ENCODE measurements at regions not wholly inside any gene's neighbourhood (a gene's known extent, or its start where the extent isn't known, plus 50 kb on each side); places are given as distances from the start of the nearest gene placed in this dataset.

DNA sequence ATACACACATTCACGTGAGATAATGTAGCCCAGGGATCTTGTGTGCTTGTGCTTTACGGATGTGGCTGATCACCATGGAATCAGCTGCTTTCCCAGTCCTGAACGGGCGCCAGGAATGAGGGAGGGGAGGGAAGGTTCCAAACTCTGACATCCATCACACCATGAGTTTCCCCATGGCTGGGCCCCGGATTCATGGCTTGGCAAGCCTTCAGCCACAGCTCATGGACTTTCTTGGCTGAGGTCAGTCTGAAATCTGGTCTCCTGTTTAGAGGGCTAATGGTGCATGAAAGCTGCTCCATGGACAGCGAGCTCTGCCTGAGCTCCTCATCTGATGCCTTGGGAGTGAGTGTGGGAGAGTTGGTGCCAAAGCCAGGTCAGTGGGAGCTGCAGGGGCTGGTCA lies 767.6 kb upstream of the EEF2KMT start:
- H3K4me1 Mint-ChIP-seq = no peaks in the 10 kb centered on the region
- ChIA-PET CTCF (no interaction called here), POLR2A (no interaction called here)
- H3K27ac ChIP-seq (ENCODE audit: low read depth, low read length) = no peak overlapping the region
- H3K27ac Mint-ChIP-seq = no peak overlapping the region
- no peak for DNase-seq
- H3K4me3 ChIP-seq (ENCODE audit: low read length) = no peak overlapping the region
- no peaks in the 10 kb centered on the region for H3K4me1 ChIP-seq (ENCODE audit: insufficient read depth, low read length)
- H3K36me3 Mint-ChIP-seq = no peaks in the 10 kb centered on the region
- peaks cover 3 to 13% (median 8%) of the 10 kb centered on the region in 5 donors for H3K9me3 Mint-ChIP-seq
- no peaks in the 10 kb centered on the region for H3K27me3 ChIP-seq (ENCODE audit: insufficient read depth, low read length, poor library complexity, severe bottlenecking)
- no peaks in the 10 kb centered on the region for H3K36me3 ChIP-seq (ENCODE audit: insufficient read depth, low read length)
- peaks cover 0 to 2% of the 10 kb centered on the region in 2 donors for H3K27me3 Mint-ChIP-seq
- H3K9me3 ChIP-seq (ENCODE audit: low read length) = no peaks in the 10 kb centered on the region
- H3K4me3 Mint-ChIP-seq = no peak overlapping the region

DNA sequence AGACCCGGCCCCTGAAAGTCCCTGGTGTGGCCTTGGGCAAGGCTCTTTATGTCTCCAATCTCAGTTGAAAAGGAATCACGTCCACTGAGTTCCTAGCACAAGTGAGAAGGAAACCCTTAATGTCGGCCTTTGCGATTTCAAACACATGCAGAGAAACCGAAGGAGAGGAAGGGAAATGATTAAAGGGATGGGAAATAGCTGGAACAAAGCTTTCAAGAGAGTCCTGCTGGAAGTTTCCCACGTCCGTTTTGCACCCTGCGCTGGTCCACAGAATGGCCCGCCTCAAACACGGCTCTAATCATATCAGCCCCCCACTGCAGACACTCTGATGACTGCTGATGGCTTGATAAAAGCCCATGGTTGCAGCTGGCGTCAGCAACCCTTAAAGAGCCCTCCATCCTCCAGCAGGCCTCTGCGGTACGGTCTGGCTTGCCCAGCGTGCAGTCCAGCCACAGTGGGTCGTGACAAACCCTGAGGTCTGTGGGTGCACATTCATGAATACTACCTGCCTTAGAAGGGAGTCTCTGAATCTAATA lies 765.5 kb upstream of the EEF2KMT start:
- H3K9me3 Mint-ChIP-seq = peaks cover 4 to 13% (median 8%) of the 10 kb centered on the region in 5 donors
- Histone ChIP-seq H3K27me3 (ENCODE audit: insufficient read depth, low read length, poor library complexity, severe bottlenecking) (no peaks in the 10 kb centered on the region), H3K9me3 (ENCODE audit: low read length) (no peaks in the 10 kb centered on the region), H3K27ac (ENCODE audit: low read depth, low read length) (no peak overlapping the region), H3K4me1 (ENCODE audit: insufficient read depth, low read length) (no peaks in the 10 kb centered on the region), H3K4me3 (ENCODE audit: low read length) (no peak overlapping the region), H3K36me3 (ENCODE audit: insufficient read depth, low read length) (no peaks in the 10 kb centered on the region)
- H3K27me3 Mint-ChIP-seq = peaks cover 0 to 2% of the 10 kb centered on the region in 2 donors
- no peak for DNase-seq
- H3K36me3 Mint-ChIP-seq = no peaks in the 10 kb centered on the region
- POLR2A ChIA-PET = no interaction called here
- no peak overlapping the region for H3K27ac Mint-ChIP-seq
- H3K4me3 Mint-ChIP-seq = no peak overlapping the region
- no peaks in the 10 kb centered on the region for H3K4me1 Mint-ChIP-seq
- CTCF ChIA-PET = no interaction called here

DNA sequence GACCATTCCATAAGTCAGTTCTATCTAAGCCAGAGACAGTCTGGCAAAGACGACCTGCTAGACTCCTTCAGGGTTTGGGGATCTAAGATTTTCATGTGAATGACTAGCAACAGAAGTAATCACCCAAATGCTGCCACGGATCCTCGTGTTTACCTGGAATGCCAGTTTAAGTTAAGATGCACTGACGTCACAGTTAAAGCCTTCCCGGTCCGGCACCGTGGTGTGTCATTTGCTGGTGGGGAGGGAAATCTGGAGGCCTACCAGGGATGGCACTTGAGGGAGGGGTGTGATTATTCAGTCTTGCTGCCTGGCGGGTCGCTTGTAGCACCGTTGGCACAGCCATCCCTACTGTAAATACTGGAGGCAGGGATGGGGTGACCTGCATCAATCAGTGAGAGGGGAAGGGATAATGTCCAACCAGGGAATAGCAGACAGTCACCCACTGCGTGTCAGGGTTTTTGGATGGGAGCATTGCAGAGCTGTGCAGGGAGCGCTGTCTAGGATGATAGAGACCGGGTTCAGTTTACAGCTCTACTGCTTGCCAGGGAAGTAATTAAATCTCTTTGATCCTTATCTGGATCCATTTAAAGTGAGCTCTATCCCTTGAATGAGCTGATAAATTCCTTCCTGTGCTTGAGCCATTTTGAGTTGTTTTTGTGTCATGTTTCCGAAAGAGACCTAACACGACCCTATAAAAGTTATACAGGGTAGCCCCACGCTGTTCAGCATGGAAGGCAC lies 764.7 kb upstream of the EEF2KMT start:
- no peaks in the 10 kb centered on the region for H3K4me1 ChIP-seq (ENCODE audit: insufficient read depth, low read length)
- H3K27ac ChIP-seq (ENCODE audit: low read depth, low read length) = no peak overlapping the region
- DNase-seq = no peak
- H3K27ac Mint-ChIP-seq = no peak overlapping the region
- POLR2A ChIA-PET = no interaction called here
- no peak overlapping the region for H3K4me3 Mint-ChIP-seq
- no peaks in the 10 kb centered on the region for H3K9me3 ChIP-seq (ENCODE audit: low read length)
- CTCF ChIA-PET = no interaction called here
- no peaks in the 10 kb centered on the region for H3K4me1 Mint-ChIP-seq
- peaks cover 4 to 12% (median 8%) of the 10 kb centered on the region in 5 donors for H3K9me3 Mint-ChIP-seq
- no peaks in the 10 kb centered on the region for H3K36me3 ChIP-seq (ENCODE audit: insufficient read depth, low read length)
- H3K27me3 ChIP-seq (ENCODE audit: insufficient read depth, low read length, poor library complexity, severe bottlenecking) = no peaks in the 10 kb centered on the region
- H3K36me3 Mint-ChIP-seq = no peaks in the 10 kb centered on the region
- H3K4me3 ChIP-seq (ENCODE audit: low read length) = no peak overlapping the region
- peaks cover 0 to 2% of the 10 kb centered on the region in 2 donors for H3K27me3 Mint-ChIP-seq

DNA sequence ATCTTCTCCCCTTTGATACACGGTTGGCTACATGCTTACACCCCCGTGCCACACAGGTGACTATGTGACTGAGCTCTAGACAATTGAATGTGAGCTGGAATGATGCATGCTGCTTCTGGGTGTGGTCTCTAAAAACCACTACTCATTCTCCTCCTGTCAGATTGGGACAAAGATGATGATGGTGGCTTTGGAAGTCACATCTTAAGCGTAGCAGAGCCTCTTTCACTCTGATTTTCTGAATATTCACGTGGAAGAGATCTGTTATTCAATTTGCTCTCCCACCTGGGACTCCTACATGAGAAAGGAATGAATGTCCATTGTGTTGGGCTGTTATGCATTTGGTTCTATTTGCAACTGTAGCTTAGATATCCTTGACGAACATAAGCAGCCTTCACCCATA lies 763.6 kb upstream of the EEF2KMT start:
- DNase-seq = no peak
- Mint-ChIP-seq H3K9me3 (peaks cover 4 to 12% (median 8%) of the 10 kb centered on the region in 5 donors), H3K4me1 (no peaks in the 10 kb centered on the region), H3K4me3 (no peak overlapping the region), H3K27ac (no peak overlapping the region), H3K27me3 (peaks cover 0 to 2% of the 10 kb centered on the region in 2 donors), H3K36me3 (no peaks in the 10 kb centered on the region)
- ChIA-PET POLR2A (no interaction called here), CTCF (interaction anchor here (1.2 kb wide), 1 partner anchor 23 kb away, joined by 3 read pairs; no protein-coding TSS in a partner anchor)
- Histone ChIP-seq H3K27ac (ENCODE audit: low read depth, low read length) (no peak overlapping the region), H3K36me3 (ENCODE audit: insufficient read depth, low read length) (no peaks in the 10 kb centered on the region), H3K4me1 (ENCODE audit: insufficient read depth, low read length) (no peaks in the 10 kb centered on the region), H3K9me3 (ENCODE audit: low read length) (no peaks in the 10 kb centered on the region), H3K4me3 (ENCODE audit: low read length) (no peak overlapping the region), H3K27me3 (ENCODE audit: insufficient read depth, low read length, poor library complexity, severe bottlenecking) (no peaks in the 10 kb centered on the region)

DNA sequence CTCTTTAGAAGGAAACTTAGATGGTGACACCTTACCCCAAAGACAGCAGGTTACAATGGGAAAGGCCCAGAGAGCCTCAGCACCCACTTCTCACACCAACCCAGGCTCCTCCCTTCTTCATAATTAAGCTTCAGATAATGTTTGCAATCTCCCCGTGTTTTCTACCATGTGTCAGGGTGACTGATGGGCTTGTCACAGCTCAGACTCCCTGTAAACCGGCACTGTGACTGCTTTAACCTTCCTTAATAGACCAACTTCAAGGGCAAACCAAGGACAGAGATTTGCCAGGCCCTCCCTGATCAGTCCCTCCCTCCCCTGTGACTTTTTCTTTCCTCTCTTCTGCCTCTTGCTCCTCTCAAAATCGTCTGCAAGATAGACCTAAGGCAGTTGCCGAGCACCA lies 760.6 kb upstream of the EEF2KMT start:
- Mint-ChIP-seq H3K9me3 (peaks cover 6 to 16% (median 9%) of the 10 kb centered on the region in 5 donors), H3K27me3 (peaks cover 0 to 2% of the 10 kb centered on the region in 2 donors), H3K27ac (no peak overlapping the region), H3K4me1 (no peaks in the 10 kb centered on the region), H3K36me3 (no peaks in the 10 kb centered on the region), H3K4me3 (no peak overlapping the region)
- H3K27ac ChIP-seq (ENCODE audit: low read depth, low read length) = no peak overlapping the region
- ChIA-PET POLR2A (no interaction called here), CTCF (no interaction called here)
- H3K4me3 ChIP-seq (ENCODE audit: low read length) = no peak overlapping the region
- H3K36me3 ChIP-seq (ENCODE audit: insufficient read depth, low read length) = no peaks in the 10 kb centered on the region
- DNase-seq = no peak
- no peaks in the 10 kb centered on the region for H3K4me1 ChIP-seq (ENCODE audit: insufficient read depth, low read length)
- no peaks in the 10 kb centered on the region for H3K27me3 ChIP-seq (ENCODE audit: insufficient read depth, low read length, poor library complexity, severe bottlenecking)
- H3K9me3 ChIP-seq (ENCODE audit: low read length) = no peaks in the 10 kb centered on the region

DNA sequence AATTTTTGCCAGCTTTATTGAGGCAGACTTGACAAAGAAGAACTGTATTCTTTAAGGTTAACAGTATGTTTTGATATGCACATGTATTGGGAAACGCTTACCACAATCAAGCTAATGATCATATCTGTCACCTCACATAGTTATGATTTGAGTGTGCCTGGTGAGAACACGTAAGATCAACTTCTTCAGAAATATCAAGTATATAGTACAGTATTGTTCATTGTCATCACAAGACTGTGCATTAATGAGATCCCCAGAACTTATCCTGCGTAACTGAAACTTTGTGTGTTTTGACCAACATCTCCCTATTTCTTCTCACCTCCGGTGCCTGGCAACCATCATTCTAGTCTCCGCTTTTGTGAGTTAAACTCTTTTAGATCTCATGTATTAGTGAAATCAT lies 756.4 kb upstream of the EEF2KMT start:
- H3K4me1 ChIP-seq (ENCODE audit: insufficient read depth, low read length) = no peaks in the 10 kb centered on the region
- POLR2A ChIA-PET = no interaction called here
- H3K4me3 Mint-ChIP-seq = no peak overlapping the region
- no peaks in the 10 kb centered on the region for H3K36me3 Mint-ChIP-seq
- no peak overlapping the region for H3K27ac Mint-ChIP-seq
- H3K4me3 ChIP-seq (ENCODE audit: low read length) = no peak overlapping the region
- no peaks in the 10 kb centered on the region for H3K27me3 ChIP-seq (ENCODE audit: insufficient read depth, low read length, poor library complexity, severe bottlenecking)
- H3K9me3 ChIP-seq (ENCODE audit: low read length) = no peaks in the 10 kb centered on the region
- H3K4me1 Mint-ChIP-seq = no peaks in the 10 kb centered on the region
- no peaks in the 10 kb centered on the region for H3K36me3 ChIP-seq (ENCODE audit: insufficient read depth, low read length)
- DNase-seq = no peak
- H3K27ac ChIP-seq (ENCODE audit: low read depth, low read length) = no peak overlapping the region
- peaks cover 5 to 21% (median 8%) of the 10 kb centered on the region in 5 donors for H3K9me3 Mint-ChIP-seq
- CTCF ChIA-PET = no interaction called here
- H3K27me3 Mint-ChIP-seq = no peaks in the 10 kb centered on the region

DNA sequence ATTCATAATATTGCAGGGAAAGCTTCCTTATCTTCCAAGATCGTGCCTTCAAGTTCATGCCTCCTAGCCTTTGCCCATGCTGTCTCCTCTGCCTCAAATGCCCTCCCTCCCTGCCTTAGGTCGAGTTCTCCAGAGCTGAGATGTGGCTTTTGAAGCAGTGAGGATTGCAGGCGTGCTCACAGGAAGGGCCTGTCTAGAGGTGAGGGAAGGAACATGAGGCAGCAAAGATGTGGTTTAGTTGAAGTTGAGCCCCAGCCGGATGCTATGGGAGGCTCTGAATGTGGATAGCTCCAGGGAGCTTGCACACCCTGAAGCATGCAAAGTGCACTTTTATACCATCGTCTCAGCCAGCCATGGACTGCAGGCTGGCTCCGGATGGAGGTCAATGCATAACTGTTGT lies 754.6 kb upstream of the EEF2KMT start:
- no peaks in the 10 kb centered on the region for H3K27me3 ChIP-seq (ENCODE audit: insufficient read depth, low read length, poor library complexity, severe bottlenecking)
- DNase-seq = no peak
- no peaks in the 10 kb centered on the region for H3K36me3 ChIP-seq (ENCODE audit: insufficient read depth, low read length)
- H3K9me3 ChIP-seq (ENCODE audit: low read length) = no peaks in the 10 kb centered on the region
- Mint-ChIP-seq H3K36me3 (no peaks in the 10 kb centered on the region), H3K9me3 (peaks cover 4 to 15% (median 10%) of the 10 kb centered on the region in 5 donors), H3K4me3 (no peak overlapping the region), H3K4me1 (no peaks in the 10 kb centered on the region), H3K27me3 (no peaks in the 10 kb centered on the region), H3K27ac (no peak overlapping the region)
- no peak overlapping the region for H3K4me3 ChIP-seq (ENCODE audit: low read length)
- ChIA-PET POLR2A (no interaction called here), CTCF (no interaction called here)
- H3K4me1 ChIP-seq (ENCODE audit: insufficient read depth, low read length) = no peaks in the 10 kb centered on the region
- no peak overlapping the region for H3K27ac ChIP-seq (ENCODE audit: low read depth, low read length)

DNA sequence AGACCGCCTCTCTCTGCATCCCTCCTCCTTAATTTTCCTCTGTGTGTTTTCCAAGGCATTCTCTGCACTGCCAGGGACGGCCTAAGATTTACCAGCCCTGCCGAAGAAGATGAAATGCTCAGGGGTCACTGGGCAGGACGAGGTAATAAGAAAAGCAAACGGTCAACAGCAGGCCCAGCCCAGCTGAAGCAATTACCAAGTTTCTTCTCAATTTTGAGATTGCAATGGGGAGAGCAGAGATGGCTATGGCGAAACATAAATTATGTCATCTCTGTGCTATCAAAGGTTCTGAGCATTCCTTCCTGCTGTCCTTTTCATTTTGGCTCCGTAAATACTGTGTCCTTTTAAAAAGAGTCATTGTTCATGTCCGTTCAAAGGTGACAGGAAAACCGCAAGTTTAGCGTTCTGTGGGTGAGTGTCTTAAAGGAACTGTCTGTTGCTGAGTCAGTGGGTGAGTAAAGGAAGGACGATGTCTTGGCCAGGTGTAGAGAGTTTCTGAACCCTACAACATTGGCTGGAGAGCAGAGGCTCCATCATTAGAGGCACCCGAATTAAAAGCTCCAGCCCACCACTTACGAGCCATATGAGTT lies 753.9 kb upstream of the EEF2KMT start:
- ChIA-PET CTCF (no interaction called here), POLR2A (no interaction called here)
- Mint-ChIP-seq H3K27ac (no peak overlapping the region), H3K4me1 (no peaks in the 10 kb centered on the region), H3K9me3 (peaks cover 4 to 15% (median 10%) of the 10 kb centered on the region in 5 donors), H3K27me3 (no peaks in the 10 kb centered on the region), H3K4me3 (no peak overlapping the region), H3K36me3 (no peaks in the 10 kb centered on the region)
- H3K9me3 ChIP-seq (ENCODE audit: low read length) = no peaks in the 10 kb centered on the region
- H3K4me3 ChIP-seq (ENCODE audit: low read length) = no peak overlapping the region
- no peaks in the 10 kb centered on the region for H3K27me3 ChIP-seq (ENCODE audit: insufficient read depth, low read length, poor library complexity, severe bottlenecking)
- no peaks in the 10 kb centered on the region for H3K4me1 ChIP-seq (ENCODE audit: insufficient read depth, low read length)
- no peak for DNase-seq
- H3K36me3 ChIP-seq (ENCODE audit: insufficient read depth, low read length) = no peaks in the 10 kb centered on the region
- H3K27ac ChIP-seq (ENCODE audit: low read depth, low read length) = no peak overlapping the region
